ENCODE measurements at regions not wholly inside any gene's neighbourhood (a gene's known extent, or its start where the extent isn't known, plus 50 kb on each side); places are given as distances from the start of the nearest gene placed in this dataset.

DNA sequence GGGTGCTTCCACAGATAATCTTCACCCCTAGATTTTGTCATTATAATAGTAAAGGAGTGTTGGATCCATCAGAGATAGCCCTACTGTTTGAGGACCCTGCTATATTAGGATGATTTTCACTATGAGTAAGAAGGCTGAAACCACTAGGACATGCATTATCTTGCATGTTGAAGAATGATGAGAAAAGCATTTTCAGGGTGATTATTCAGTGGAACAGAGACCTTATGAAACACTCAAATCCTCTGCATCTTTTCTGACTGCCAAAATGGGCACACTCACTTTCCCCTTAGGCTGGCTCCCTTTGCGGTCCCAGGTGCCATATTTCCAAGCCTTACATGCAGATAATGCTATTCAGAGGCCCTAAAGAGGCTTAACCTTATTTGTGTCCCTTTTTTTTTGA, 296.9 kb downstream of the RND3 start:
- intact Hi-C loops (cut with DNase I), result no loop called here
- ATAC-seq (no peak), DNase-seq (ENCODE audit: missing footprints) (no peak)

GRCh38 chr2:150188800-150189199, 298.7 kb downstream of the RND3 start:
- ATAC-seq (no peak), DNase-seq (ENCODE audit: missing footprints) (no peak)
- intact Hi-C loops (cut with DNase I), result no loop called here

DNA sequence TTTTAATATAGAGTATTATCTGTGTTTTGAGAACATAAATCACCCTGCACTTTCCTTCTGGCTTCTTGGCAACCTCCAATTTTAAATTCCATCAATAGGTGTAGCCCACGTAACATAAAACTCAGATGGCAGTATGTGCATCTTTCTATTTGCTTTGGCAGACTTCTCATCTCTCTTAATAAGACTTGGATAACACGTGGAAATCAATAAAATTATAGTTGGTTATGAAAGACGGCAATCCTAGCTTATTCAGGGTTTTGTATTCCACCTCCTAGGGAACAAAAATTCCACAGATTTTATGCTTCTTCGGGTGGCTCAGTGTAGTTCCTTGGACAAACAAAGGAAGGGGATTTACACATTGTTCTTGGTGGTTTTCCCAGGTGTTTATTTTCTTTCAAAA, 299.3 kb downstream of the RND3 start:
- DNase-seq (ENCODE audit: missing footprints) (no peak), ATAC-seq (no peak)
- intact Hi-C loops (cut with DNase I), result no loop called here

GRCh38 chr2:150182566-150183235, 304.8 kb downstream of the RND3 start:
- ATAC-seq, result no peak
- no peak for DNase-seq (ENCODE audit: missing footprints)
- intact Hi-C loops (cut with DNase I), result no loop called here

GRCh38 chr2:150178591-150178990, 308.9 kb downstream of the RND3 start:
- ATAC-seq (no peak), DNase-seq (ENCODE audit: missing footprints) (no peak)
- intact Hi-C loops (cut with DNase I), result no loop called here

GRCh38 chr2:150174971-150175421, 312.5 kb downstream of the RND3 start:
- ATAC-seq, result no peak
- no peak for DNase-seq (ENCODE audit: missing footprints)
- intact Hi-C loops (cut with DNase I), result no loop called here

- intact Hi-C loops (cut with DNase I), result no loop called here
- DNase-seq (ENCODE audit: missing footprints) (no peak), ATAC-seq (no peak)
Measured at GRCh38 chr2:150174056-150174805, 313.2 kb downstream of the RND3 start.

GRCh38 chr2:150171065-150171548, 316.4 kb downstream of the RND3 start:
- DNase-seq (ENCODE audit: missing footprints) (peak; percentile 53), ATAC-seq (no peak)
- intact Hi-C loops (cut with DNase I), result no loop called here

GRCh38 chr2:150169237-150169629, 318.2 kb downstream of the RND3 start:
- DNase-seq (ENCODE audit: missing footprints) (peak; percentile 60), ATAC-seq (peak; percentile 95)
- intact Hi-C loops (cut with DNase I), result no loop called here

- intact Hi-C loops (cut with DNase I), result no loop called here
- DNase-seq (ENCODE audit: missing footprints) (no peak), ATAC-seq (peak; percentile 45)
Measured at GRCh38 chr2:150168595-150169236, 318.8 kb downstream of the RND3 start.

- DNase-seq (ENCODE audit: missing footprints) (no peak), ATAC-seq (no peak)
- intact Hi-C loops (cut with DNase I), result no loop called here
Measured at GRCh38 chr2:150167711-150168110, 319.8 kb downstream of the RND3 start.

DNA sequence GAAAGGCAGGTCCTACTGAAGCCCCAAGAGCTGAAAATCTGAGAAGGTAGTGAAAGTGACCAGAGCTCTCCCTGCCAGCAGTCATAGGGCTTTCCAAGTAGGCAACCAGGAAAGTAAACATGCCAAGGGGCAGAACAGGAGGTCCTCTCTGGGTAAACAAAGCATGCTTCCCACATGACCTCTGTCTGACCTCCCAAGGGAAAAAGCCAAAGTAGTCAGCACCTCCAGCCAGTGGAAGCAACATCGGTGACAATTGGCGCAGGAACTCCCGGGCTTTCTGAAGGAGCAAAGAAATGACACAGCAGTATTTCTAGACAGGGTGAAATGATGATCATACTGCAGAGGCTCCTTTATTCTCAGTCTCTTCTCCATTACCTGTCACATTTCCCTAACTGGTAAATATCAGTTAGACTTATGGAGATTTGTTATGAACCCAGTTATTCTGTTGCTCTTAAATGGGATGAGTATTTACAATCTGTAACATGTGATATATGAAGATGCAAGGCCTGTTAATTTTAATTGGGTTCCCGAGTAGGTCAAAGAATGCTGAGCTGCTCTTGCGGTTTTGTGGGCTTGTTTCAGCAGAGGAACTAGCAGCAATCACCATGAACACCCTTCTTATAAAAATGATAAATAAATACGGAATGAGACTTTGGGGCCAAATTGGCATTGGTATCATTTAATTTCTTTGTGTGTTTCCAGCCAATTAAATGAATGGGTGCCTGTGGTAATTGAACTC, 321.0 kb downstream of the RND3 start:
- no peak for ATAC-seq
- intact Hi-C loops (cut with DNase I), result no loop called here
- DNase-seq (ENCODE audit: missing footprints), result no peak

DNA sequence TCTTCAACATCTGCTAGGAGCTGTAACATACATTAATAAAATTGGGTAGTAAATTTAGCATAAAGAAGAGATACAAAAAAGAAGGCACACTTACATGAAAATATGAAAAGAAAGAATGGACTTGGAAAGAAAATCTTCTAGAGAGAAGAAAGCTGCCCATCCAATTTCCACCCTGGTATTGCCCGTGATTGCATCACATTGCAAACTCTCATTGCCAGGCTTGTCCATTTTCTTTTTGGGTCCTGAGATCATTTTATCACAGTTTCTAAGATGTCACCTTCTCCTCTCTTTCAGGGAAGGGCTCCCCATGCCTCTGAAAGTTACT, 321.5 kb downstream of the RND3 start:
- intact Hi-C loops (cut with DNase I), result no loop called here
- no peak for DNase-seq (ENCODE audit: missing footprints)
- ATAC-seq, result no peak

DNA sequence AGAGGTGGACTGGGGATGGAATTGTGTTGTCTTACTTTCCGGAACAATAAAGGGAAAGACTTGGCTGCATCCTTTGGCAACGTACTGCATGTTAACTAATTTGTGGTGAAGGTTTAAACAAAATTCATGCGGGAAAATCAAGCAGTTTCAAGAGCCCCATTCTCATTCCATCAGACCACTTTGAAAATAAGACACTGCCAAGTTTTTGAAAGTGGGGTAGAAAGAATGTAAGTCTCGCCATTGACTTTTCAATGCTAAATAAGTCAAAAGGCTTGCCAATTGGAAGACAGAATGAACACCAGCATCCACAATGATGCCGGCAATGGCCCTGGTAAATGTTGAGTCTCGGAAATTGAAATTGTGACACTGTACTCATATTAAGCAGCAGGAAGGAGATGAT, 322.0 kb downstream of the RND3 start:
- ATAC-seq (no peak), DNase-seq (ENCODE audit: missing footprints) (no peak)
- intact Hi-C loops (cut with DNase I), result no loop called here

- DNase-seq (ENCODE audit: missing footprints) (no peak), ATAC-seq (no peak)
- intact Hi-C loops (cut with DNase I), result no loop called here
Measured at GRCh38 chr2:150162241-150162942, 325.1 kb downstream of the RND3 start.

DNA sequence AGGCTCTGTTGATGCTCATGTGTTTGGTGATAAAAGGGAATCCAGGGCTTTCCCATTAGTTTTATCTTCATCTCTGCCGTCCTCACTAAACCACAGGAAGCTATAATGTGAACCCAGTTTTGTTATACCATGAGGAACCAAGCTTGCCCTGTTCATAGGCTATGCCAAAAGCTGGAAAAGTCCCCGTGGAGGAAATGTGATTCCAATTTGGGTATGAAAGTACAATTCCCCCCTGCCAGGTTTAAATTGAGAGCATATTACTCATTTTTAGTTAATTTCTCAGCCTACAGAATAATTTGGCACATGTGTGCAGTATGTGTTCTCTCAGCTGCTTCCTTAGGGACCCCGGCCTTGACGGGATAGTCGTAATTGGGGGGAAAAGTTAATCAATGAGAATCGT, 327.4 kb downstream of the RND3 start:
- DNase-seq (ENCODE audit: missing footprints), result no peak
- ATAC-seq, result no peak
- intact Hi-C loops (cut with DNase I), result no loop called here

- intact Hi-C loops (cut with DNase I), result no loop called here
- ATAC-seq (no peak), DNase-seq (ENCODE audit: missing footprints) (no peak)
Measured at GRCh38 chr2:150159300-150159699, 328.2 kb downstream of the RND3 start.

DNA sequence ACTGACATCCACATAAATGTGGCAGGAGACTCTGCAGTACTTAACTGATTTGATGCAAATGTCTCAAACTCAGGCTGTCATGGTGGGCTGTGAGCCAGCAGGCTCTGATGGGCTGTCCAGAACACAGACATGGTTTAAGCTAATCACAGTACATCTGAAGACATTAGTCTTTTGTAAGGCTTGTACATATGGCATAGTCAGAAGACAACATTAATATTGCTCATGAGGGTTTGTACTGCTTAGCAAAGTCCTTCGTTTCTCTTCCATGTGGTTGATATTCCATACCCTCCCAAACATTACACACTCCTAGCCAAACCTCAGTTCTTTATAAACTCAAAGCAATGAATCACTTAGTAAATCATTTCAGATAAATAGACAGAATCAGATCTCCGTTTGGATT, 330.6 kb downstream of the RND3 start:
- intact Hi-C loops (cut with DNase I), result no loop called here
- DNase-seq (ENCODE audit: missing footprints), result no peak
- ATAC-seq, result no peak

DNA sequence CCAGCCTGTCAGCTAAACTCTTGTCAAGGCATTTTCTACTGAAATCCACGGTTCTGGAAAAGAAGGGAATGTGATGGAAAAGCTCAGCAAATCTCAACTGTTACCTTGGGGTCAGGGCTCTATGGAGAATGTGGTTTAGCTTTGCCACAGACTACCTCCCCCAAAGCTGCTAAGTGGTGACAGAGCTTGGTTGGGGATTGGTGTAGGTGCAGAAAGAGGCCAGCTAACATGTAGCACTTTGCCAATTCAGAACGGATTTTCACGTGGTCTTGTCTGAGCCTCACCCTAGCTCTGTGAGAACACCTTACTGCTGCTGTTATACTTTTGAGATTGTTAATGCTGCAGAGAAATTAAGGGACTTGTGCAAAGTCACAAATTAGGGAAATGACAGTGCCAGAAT, 331.1 kb downstream of the RND3 start:
- DNase-seq (ENCODE audit: missing footprints) (no peak), ATAC-seq (no peak)
- intact Hi-C loops (cut with DNase I), result no loop called here

Data from Right ventricle myocardium inferior (tissue), 1 donor.